Activated CD4-positive, CD25-positive, alpha-beta regulatory T cell (primary cell): ENCODE measurements at regions not wholly inside any gene's neighbourhood (a gene's known extent, or its start where the extent isn't known, plus 50 kb on each side); places are given as distances from the start of the nearest gene placed in this dataset.
"Not testable (repeated sequence)": the region's sequence is repeated elsewhere in the genome, so short reads cannot be mapped to it uniquely, and the experiment has no call there.

ENCODE experiments used
- DNase-seq, 4 experiments: peaks; one replicate each; lab custom pipeline; 2025; lab: John Stamatoyannopoulos, UW

GRCh38 chr2:18078216-18078615 lies 199.7 kb downstream of the KCNS3 start:
- no peak for DNase-seq

DNA sequence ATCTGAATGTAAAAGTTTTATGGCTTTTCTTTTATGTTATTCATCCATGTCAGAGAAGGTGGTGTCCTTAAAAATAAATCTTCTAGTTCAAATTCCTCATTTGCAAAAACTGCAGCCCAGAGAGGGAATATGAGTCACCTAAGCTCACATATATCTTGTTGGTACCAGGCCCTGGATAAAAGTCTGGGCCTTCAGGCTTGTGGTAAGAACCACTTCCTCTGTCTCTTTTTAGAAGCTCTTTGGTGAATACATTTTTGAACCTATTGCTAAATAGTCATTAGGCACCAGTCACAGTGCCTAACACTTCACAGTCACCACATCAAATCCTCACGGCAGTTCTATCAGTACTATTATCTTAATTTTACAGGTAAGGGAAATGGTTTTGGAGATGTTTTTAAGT lies 199.2 kb downstream of the KCNS3 start:
- DNase-seq, result no peak

DNA sequence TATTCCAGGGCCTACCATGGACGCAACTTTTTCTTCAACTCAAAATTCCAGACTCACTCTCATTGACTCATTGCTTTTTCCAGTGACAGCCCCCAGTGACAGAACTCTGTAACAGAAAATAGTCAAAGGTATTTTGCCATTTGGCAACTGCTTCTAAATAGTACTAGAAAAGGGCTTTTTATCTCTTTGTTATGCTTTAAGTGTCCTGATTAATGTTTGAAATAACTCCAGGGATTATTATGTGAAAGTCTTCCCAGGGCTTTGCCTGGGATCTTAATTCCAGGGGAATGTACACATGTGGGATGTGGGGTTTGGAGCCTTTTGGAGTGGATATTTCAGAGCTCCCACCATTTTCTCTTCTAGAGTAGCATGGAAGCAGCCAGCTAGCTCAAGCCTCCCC lies 198.8 kb downstream of the KCNS3 start:
- no peak for DNase-seq

DNA sequence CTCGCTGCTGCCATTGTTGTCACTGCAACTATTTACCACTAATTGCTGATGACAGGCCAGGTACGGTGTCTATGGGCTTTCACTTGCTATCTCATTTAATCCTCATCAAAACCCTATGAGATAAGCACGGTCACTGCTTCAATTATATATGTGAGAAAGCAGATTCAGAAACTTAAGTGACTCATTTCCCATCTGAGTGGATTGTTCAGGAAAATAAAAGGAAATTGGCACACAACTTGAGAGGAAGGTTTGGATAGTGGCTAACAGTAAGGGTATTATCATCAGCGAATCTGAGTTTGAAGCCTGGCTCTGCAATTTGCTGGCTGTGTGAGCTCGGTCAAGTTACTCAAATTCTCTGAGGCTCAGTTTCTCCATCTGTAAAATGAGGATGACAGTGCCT lies 196.0 kb downstream of the KCNS3 start:
- no peak for DNase-seq

GRCh38 chr2:18073601-18074000 lies 195.1 kb downstream of the KCNS3 start:
- DNase-seq, result no peak

- no peak for DNase-seq
Measured at GRCh38 chr2:18067588-18068384, 189.3 kb downstream of the KCNS3 start.

- no peak for DNase-seq
Measured at GRCh38 chr2:18066894-18067293, 188.4 kb downstream of the KCNS3 start.

DNA sequence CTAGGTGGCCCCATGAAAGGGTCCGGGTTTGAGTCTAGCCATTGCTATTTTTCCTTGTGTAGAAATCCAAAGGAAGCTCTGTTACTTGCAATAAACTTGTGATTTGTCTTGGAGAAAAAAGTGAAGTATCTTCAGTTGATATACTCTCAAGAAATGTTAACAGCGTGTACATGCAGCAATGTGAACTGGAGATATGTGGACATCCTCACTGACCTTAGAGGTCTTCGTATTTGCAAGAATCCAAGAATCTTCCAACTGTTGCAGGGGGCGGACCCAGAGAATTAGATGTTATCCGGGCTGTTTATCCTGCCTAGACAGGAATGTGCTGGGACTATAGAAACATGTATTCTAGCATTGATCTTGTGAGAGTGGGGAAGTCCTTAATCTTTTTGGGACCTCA lies 187.6 kb downstream of the KCNS3 start:
- no peak for DNase-seq

DNA sequence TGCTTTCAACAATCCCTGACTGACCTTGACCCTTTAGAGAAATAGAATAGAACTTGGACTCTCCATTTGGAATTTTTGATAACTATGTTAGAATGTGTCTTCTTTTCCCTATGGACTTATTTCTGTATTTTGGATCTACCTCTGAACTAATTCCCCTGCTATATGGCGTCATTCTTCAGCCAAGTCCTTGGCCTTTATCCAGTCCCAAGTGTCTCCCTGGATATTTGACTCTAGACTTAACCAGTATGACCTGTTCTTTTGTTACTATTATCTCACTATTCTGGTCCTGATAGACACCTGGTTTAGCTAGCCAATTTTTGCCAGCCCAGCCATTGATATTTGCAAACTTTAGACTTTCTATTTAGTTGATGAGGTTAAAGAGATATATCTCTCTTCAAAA lies 186.8 kb downstream of the KCNS3 start:
- no peak for DNase-seq

DNA sequence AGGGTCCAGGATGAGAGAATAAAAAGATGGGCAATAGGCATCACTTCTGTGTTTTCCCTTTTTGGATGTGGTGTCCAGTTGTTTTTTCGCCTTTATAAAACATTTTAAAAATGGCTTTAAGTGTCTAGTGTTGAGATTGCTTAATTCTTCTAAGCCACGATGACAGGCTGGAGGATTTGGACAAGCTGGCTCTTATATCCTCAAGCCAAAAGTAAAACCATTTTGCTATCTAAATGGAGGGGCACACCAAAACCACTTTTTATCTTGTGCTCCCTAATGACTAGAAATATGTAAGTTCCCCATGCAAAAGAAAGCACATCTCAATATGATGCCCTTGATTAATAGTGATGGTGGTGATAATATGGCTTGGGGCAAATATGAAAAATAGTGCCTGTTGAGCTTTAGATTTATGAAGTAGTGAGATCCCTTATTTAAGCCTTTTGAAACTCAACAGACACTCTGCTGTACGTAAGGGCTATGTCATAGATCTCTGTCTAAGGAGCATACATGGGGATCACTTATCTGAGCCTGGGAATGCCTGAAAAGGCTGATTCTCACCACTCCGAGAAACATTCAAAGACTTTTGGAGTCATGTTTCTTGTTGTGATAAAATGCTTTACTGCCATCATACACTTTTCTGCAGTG lies 185.5 kb downstream of the KCNS3 start:
- no peak for DNase-seq

- no peak for DNase-seq
Measured at GRCh38 chr2:18062892-18063291, 184.4 kb downstream of the KCNS3 start.

- DNase-seq, result no peak
Measured at GRCh38 chr2:18061717-18062116, 183.2 kb downstream of the KCNS3 start.

- no peak for DNase-seq
Measured at GRCh38 chr2:18057657-18058056, 179.2 kb downstream of the KCNS3 start.

DNA sequence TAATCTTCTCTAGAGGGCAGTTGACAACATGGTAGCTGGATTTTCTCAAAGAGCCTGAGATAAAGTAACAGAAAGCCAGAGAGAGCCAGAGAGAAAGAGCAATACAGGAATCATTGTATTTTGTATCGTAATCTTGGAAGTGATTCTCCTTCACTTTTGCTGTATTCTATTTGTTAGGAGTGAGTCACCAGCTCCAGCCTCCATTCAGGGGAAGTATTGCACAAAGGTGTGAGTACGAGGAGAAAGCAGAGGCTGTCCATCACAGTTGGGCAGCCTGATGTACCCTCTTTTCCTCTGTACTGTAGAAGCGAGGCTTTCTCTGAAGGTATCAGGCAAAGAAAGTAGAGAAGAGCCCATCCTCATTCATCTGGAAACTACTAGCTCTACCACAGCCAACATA lies 176.8 kb downstream of the KCNS3 start:
- no peak for DNase-seq

DNA sequence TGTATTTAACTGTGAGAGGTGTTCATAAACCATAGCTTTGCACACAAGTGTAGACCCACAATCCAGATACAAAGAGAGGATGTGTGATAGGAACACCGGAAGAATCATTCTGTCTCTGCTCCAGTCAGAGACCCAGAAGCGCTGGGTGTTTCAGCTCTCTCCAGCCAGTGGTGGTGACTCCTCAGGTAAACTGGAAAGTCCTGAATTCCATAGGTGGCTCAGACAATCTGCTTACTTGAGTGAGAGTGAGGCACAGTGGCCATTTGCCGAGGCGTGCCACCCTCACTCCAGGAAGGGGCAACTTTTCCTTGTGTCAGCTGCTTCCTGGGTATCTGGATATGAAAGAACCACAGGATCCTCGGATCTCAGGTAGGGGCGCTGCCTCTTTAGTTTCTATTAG lies 171.5 kb downstream of the KCNS3 start:
- no peak for DNase-seq

- no peak for DNase-seq
Measured at GRCh38 chr2:18049325-18049724, 170.9 kb downstream of the KCNS3 start.

GRCh38 chr2:18047896-18048657 lies 169.6 kb downstream of the KCNS3 start:
- DNase-seq, result no peak

DNA sequence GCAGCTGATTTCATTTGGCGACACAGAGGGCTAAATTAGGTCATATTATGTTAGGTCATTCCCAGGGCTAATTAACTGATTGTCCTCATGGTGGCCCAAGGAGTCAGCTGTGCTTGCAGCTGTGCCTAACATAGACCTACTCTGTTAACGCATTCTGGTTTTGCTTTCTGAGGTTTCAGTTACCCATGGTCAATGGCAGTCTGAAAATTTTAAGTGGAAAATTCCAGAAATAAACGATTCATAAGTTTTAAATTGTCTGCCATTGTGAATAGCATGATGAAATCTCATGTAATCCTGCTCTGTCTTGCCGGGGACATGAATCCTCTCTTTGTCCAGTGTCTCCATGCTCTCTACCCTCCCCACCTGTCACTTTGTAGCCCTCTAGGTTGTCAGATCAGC lies 168.7 kb downstream of the KCNS3 start:
- no peak for DNase-seq

- no peak for DNase-seq
Measured at GRCh38 chr2:18046558-18047212, 168.2 kb downstream of the KCNS3 start.

DNA sequence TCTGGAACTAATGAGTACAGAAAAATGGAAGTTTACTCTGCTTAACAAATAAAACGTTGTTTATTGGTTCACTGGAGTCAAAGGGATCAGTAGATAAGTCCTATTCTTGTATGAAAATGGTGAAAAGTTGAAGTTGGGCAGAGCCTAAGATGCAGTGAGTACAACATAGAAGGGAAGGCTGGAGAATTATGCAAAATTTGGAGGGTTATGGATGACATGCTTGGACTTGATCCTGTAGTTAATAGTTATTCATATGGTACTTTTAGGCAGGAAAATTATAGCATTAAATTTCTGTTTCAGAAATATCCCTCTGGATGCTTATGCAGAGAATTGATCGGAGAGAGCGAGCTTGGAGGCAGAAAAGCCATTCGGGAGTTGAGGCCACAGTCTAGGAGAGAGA lies 167.6 kb downstream of the KCNS3 start:
- DNase-seq, result no peak

GRCh38 chr2:18045230-18045629 lies 166.8 kb downstream of the KCNS3 start:
- no peak for DNase-seq

GRCh38 chr2:18017381-18017780 lies 138.9 kb downstream of the KCNS3 start:
- not testable (repeated sequence) for DNase-seq

- no peak for DNase-seq
Measured at GRCh38 chr2:18009891-18010290, 131.4 kb downstream of the KCNS3 start.
